Nephron (organoid): ENCODE measurements at regions not wholly inside any gene's neighbourhood (a gene's known extent, or its start where the extent isn't known, plus 50 kb on each side); places are given as distances from the start of the nearest gene placed in this dataset.
A peak's percentile ranks its signal among the peaks of the same experiment; 100 is the strongest.

Source experiments
- H3K27ac Mint-ChIP-seq, 3 experiments: 2 replicates each; pipeline ENCODE4 v1.8.0; 2020; ENCODE audit warnings: mixed read lengths in 3 of 3, mild to moderate bottlenecking in 2 of 3, moderate library complexity in 1 of 3
- H3K27me3 Mint-ChIP-seq: 2 replicates; pipeline ENCODE4 v1.8.0; 2021; ENCODE audit warnings: low read depth, mild to moderate bottlenecking, moderate library complexity, mixed read lengths
- H3K36me3 Mint-ChIP-seq: 2 replicates; pipeline ENCODE4 v1.8.0; 2020; ENCODE audit warnings: low read depth, mixed read lengths
- H3K4me1 Mint-ChIP-seq: 2 replicates; pipeline ENCODE4 v1.8.0; 2020; ENCODE audit warnings: mixed read lengths
- H3K4me3 Mint-ChIP-seq, 3 experiments: 2 replicates each; pipeline ENCODE4 v1.8.0; 2020; ENCODE audit warnings: mild to moderate bottlenecking in 3 of 3, mixed read lengths in 3 of 3, moderate library complexity in 2 of 3
- H3K9me3 Mint-ChIP-seq: 2 replicates; pipeline ENCODE4 v1.8.0; 2020; ENCODE audit warnings: mixed read lengths
- TF ChIP-seq, protein P1 (sequence below), 3 experiments: fragments of 200-600 bp; sonication (generic); IDR thresholded peaks; one replicate each; pipeline ENCODE4 v1.5.0; 2021; ENCODE audit warnings: antibody characterized with exemption in 3 of 3; ENCODE audit not compliant: unreplicated experiment in 3 of 3

GRCh38 chr13:44015118-44015517 is 135.4 kb downstream of the LACC1 start:
- Mint-ChIP-seq H3K4me3 (no peak overlapping the region), H3K36me3 (no peaks in the 10 kb centered on the region), H3K9me3 (no peaks in the 10 kb centered on the region), H3K27ac (peak overlapping the region in 2 of 3 experiments; percentile 68 to 77), H3K4me1 (peaks cover 34% of the 10 kb centered on the region), H3K27me3 (no peaks in the 10 kb centered on the region)
- TF ChIP-seq, protein P1, sequence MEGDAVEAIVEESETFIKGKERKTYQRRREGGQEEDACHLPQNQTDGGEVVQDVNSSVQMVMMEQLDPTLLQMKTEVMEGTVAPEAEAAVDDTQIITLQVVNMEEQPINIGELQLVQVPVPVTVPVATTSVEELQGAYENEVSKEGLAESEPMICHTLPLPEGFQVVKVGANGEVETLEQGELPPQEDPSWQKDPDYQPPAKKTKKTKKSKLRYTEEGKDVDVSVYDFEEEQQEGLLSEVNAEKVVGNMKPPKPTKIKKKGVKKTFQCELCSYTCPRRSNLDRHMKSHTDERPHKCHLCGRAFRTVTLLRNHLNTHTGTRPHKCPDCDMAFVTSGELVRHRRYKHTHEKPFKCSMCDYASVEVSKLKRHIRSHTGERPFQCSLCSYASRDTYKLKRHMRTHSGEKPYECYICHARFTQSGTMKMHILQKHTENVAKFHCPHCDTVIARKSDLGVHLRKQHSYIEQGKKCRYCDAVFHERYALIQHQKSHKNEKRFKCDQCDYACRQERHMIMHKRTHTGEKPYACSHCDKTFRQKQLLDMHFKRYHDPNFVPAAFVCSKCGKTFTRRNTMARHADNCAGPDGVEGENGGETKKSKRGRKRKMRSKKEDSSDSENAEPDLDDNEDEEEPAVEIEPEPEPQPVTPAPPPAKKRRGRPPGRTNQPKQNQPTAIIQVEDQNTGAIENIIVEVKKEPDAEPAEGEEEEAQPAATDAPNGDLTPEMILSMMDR (IDR thresholded peaks at IDR 0.05; ENCODE audit: unreplicated experiment in 3 of 3), result no peak

GRCh38 chr13:44015811-44016210 is 136.1 kb downstream of the LACC1 start:
- TF ChIP-seq, protein P1 (IDR thresholded peaks at IDR 0.05; ENCODE audit: unreplicated experiment in 3 of 3), result no peak
- no peaks in the 10 kb centered on the region for H3K36me3 Mint-ChIP-seq
- H3K9me3 Mint-ChIP-seq, result no peaks in the 10 kb centered on the region
- no peaks in the 10 kb centered on the region for H3K27me3 Mint-ChIP-seq
- H3K4me3 Mint-ChIP-seq, result no peak overlapping the region
- H3K4me1 Mint-ChIP-seq, result peaks cover 34% of the 10 kb centered on the region
- peak overlapping the region in 2 of 3 experiments; percentile 68 to 77 for H3K27ac Mint-ChIP-seq

GRCh38 chr13:44017756-44018309 is 138.1 kb downstream of the LACC1 start:
- TF ChIP-seq, protein P1 (IDR thresholded peaks at IDR 0.05; ENCODE audit: unreplicated experiment in 3 of 3), result no peak
- Mint-ChIP-seq H3K9me3 (no peaks in the 10 kb centered on the region), H3K4me3 (no peak overlapping the region), H3K36me3 (no peaks in the 10 kb centered on the region), H3K27me3 (no peaks in the 10 kb centered on the region), H3K4me1 (peaks cover 35% of the 10 kb centered on the region), H3K27ac (peak overlapping the region; percentile 67 to 85 (median 72))

GRCh38 chr13:44019651-44020050 is 139.9 kb downstream of the LACC1 start:
- TF ChIP-seq, protein P1 (IDR thresholded peaks at IDR 0.05; ENCODE audit: unreplicated experiment in 3 of 3), result no peak
- peaks cover 25% of the 10 kb centered on the region for H3K4me1 Mint-ChIP-seq

DNA sequence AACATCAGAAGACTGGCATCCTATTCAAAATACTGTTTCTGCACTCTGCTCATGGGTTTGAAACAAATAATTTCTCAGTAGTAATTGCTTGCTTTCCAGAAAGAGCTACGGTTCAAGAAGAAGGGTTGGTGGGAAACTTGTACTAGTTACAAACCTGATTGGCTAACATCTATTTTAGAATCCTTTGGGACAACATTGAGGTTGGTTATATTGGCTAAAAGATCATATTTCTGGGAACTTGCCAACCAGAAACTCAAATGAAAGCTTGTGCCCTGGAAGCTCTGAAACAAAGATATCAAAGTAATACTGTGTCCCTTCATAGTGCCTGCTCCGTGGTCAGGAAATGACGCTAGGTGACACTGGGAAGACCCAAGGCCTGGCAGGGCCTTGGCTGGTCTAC is 141.7 kb downstream of the LACC1 start:
- Mint-ChIP-seq H3K4me3 (no peak overlapping the region), H3K4me1 (peaks cover 18% of the 10 kb centered on the region), H3K36me3 (no peaks in the 10 kb centered on the region), H3K9me3 (no peaks in the 10 kb centered on the region), H3K27ac (peak overlapping the region; percentile 41 to 82 (median 71)), H3K27me3 (peaks cover 4% of the 10 kb centered on the region)
- TF ChIP-seq, protein P1 (IDR thresholded peaks at IDR 0.05; ENCODE audit: unreplicated experiment in 3 of 3), result no peak

More at GRCh38 chr13:44019651-44020050, 139.9 kb downstream of the LACC1 start:
- H3K27ac Mint-ChIP-seq, result peak overlapping the region in 1 of 3 experiments; percentile 32
- no peaks in the 10 kb centered on the region for H3K9me3 Mint-ChIP-seq
- no peaks in the 10 kb centered on the region for H3K36me3 Mint-ChIP-seq
- no peak overlapping the region for H3K4me3 Mint-ChIP-seq
- no peaks in the 10 kb centered on the region for H3K27me3 Mint-ChIP-seq

DNA sequence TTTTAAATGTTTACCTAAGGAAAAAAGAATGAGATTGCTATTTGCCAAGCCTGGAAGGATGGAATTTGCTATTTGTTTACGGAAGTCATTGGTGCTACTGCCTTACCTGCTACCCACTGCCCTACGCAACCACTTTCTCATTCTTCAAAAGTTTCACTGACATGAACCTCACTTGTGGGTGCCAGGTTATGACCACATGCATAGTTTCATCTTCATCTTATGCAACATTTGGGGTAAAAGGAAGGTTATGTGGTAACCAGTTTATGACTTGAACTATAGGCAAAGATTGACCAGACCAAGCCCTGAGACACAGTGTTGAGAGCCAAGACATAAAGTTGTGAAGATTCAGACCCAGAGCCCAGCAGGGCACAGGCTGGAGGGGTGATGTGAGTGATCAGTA is 142.5 kb downstream of the LACC1 start:
- Mint-ChIP-seq H3K9me3 (no peaks in the 10 kb centered on the region), H3K36me3 (no peaks in the 10 kb centered on the region), H3K4me1 (peaks cover 18% of the 10 kb centered on the region), H3K27me3 (peaks cover 4% of the 10 kb centered on the region), H3K27ac (peak overlapping the region in 1 of 3 experiments; percentile 17), H3K4me3 (no peak overlapping the region)
- TF ChIP-seq, protein P1 (IDR thresholded peaks at IDR 0.05; ENCODE audit: unreplicated experiment in 3 of 3), result no peak
